DMS 273 (cell line): ENCODE measurements at regions not wholly inside any gene's neighbourhood (a gene's known extent, or its start where the extent isn't known, plus 50 kb on each side); places are given as distances from the start of the nearest gene placed in this dataset.

ENCODE experiments used
- DNase-seq: peaks from one replicate; lab custom pipeline; 2025; ENCODE audit not compliant: unreplicated experiment; lab: John Stamatoyannopoulos, UW

- no peak for DNase-seq
These were observed 1915.1 kb downstream of the MAT2B start for GRCh38 chr5:165420493-165420892.

- no peak for DNase-seq
These were observed 1918.4 kb downstream of the MAT2B start for GRCh38 chr5:165423697-165424299.

GRCh38 chr5:165425594-165425993, 1920.2 kb downstream of the MAT2B start:
- DNase-seq: no peak

GRCh38 chr5:165448753-165449152, 1943.3 kb downstream of the MAT2B start:
- no peak for DNase-seq

- peak; percentile 30 for DNase-seq
These were observed 1952.6 kb downstream of the MAT2B start for GRCh38 chr5:165457859-165458481.

- DNase-seq: no peak
These were observed 1953.8 kb downstream of the MAT2B start for GRCh38 chr5:165459232-165459631.

GRCh38 chr5:165460911-165461310, 1955.5 kb downstream of the MAT2B start:
- no peak for DNase-seq

GRCh38 chr5:165477546-165477945, 1972.1 kb downstream of the MAT2B start:
- DNase-seq: no peak

GRCh38 chr5:165495829-165496380, 1990.5 kb downstream of the MAT2B start:
- DNase-seq: no peak

GRCh38 chr5:165497707-165498106, 1992.3 kb downstream of the MAT2B start:
- peak; percentile 58 for DNase-seq

GRCh38 chr5:165502893-165503691, 1997.7 kb downstream of the MAT2B start:
- no peak for DNase-seq

GRCh38 chr5:165504674-165505073, 1999.3 kb downstream of the MAT2B start:
- no peak for DNase-seq

- no peak for DNase-seq
These were observed 2002.9 kb downstream of the MAT2B start for GRCh38 chr5:165508286-165508685.

- no peak for DNase-seq
These were observed 2003.4 kb downstream of the MAT2B start for GRCh38 chr5:165508861-165509260.

GRCh38 chr5:165521816-165522610, 2016.6 kb downstream of the MAT2B start:
- no peak for DNase-seq

- no peak for DNase-seq
These were observed 2019.9 kb downstream of the MAT2B start for GRCh38 chr5:165525271-165525670.

GRCh38 chr5:165526357-165526756, 2020.9 kb downstream of the MAT2B start:
- no peak for DNase-seq

GRCh38 chr5:165527577-165527976, 2022.2 kb downstream of the MAT2B start:
- DNase-seq: no peak

GRCh38 chr5:165538065-165538464, 2032.6 kb downstream of the MAT2B start:
- no peak for DNase-seq

GRCh38 chr5:165559645-165560044, 2054.2 kb downstream of the MAT2B start:
- DNase-seq: no peak

- DNase-seq: no peak
These were observed 2055.2 kb downstream of the MAT2B start for GRCh38 chr5:165560648-165561047.
